ENCODE measurements at regions not wholly inside any gene's neighbourhood (a gene's known extent, or its start where the extent isn't known, plus 50 kb on each side); places are given as distances from the start of the nearest gene placed in this dataset.

DNA sequence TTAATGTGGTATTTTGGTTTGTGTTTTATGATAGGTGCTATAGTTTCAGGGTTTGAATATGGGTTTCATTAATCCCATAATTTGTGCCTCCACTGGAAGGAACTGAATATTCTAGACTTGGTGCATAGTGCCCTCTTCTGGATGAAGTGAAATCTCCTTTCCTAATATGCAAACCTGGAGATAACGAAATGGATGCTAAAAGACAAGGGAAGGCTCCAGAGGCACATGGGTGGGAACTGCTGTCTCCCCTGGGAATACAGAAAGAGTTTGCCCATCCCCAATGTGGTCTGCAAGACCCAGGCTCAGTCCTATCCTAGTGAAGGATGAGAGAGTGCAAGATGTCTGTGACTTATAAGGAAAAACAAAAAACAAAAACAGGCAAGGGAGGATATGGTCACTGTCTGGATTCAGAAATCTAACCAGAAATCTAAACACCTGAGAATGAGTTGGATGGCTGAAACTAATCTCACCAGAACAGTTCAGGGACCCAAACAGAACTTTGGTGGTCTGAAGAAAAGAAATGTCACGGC lies 142.3 kb upstream of the TMPO start:
- no peaks in the 10 kb centered on the region for H3K4me1 ChIP-seq (ENCODE audit: control insufficient read depth, insufficient read depth, low read length, unreplicated experiment)
- H3K27ac ChIP-seq (ENCODE audit: low read depth, low read length) = no peak overlapping the region
- peaks cover 62% of the 10 kb centered on the region for H3K27me3 ChIP-seq (ENCODE audit: insufficient read depth, low read length)
- H3K36me3 ChIP-seq (ENCODE audit: insufficient read depth, low read length) = no peaks in the 10 kb centered on the region
- no peak overlapping the region for H3K4me3 ChIP-seq (ENCODE audit: low read depth, low read length)
- no peaks in the 10 kb centered on the region for H3K79me2 ChIP-seq (ENCODE audit: control insufficient read depth, insufficient read depth, low read length, unreplicated experiment)
- H2AFZ ChIP-seq (ENCODE audit: low read length, unreplicated experiment) = no peak overlapping the region

DNA sequence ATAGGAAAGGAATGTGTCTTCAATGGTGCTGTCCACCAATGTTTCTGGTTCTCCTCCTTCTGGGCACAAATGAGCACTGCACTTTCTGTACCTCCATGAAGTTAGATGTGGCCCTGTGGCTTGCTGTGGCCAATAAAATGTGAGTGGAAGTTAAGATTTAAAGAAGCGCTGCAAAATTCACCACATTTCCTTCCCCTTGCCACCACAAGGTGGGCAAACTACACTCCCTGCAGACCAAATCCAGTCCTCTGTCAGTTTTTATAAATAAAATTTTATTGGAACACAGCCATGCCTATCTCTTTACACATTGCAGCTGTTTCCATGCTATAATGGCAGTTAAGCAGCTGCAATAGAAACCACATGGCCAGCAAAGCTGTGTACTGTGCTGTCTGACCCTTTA lies 141.4 kb upstream of the TMPO start:
- peaks cover 65% of the 10 kb centered on the region for H3K27me3 ChIP-seq (ENCODE audit: insufficient read depth, low read length)
- no peak overlapping the region for H3K4me3 ChIP-seq (ENCODE audit: low read depth, low read length)
- H3K4me1 ChIP-seq (ENCODE audit: control insufficient read depth, insufficient read depth, low read length, unreplicated experiment) = no peaks in the 10 kb centered on the region
- H3K79me2 ChIP-seq (ENCODE audit: control insufficient read depth, insufficient read depth, low read length, unreplicated experiment) = no peaks in the 10 kb centered on the region
- no peaks in the 10 kb centered on the region for H3K36me3 ChIP-seq (ENCODE audit: insufficient read depth, low read length)
- no peak overlapping the region for H2AFZ ChIP-seq (ENCODE audit: low read length, unreplicated experiment)
- no peak overlapping the region for H3K27ac ChIP-seq (ENCODE audit: low read depth, low read length)

DNA sequence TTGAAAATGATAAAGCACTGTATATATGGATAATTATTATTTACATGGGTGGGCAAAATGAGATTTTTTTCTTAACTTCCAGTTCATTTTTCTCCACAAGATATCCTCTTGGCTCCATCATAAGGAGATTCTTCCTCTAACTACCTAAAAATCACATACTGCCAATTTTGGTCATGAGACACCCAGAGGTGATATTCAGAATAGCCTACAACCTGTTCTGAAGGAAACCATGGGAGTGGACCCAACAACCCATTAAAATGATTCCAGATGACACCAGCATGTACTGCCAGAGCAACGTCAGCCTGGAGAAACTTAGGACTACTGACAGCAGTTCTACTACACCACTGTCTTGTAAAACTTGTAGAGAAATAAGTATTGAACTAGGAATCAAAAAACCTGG lies 136.3 kb upstream of the TMPO start:
- Histone ChIP-seq H3K36me3 (ENCODE audit: insufficient read depth, low read length) (no peaks in the 10 kb centered on the region), H3K4me3 (ENCODE audit: low read depth, low read length) (no peak overlapping the region), H3K4me1 (ENCODE audit: control insufficient read depth, insufficient read depth, low read length, unreplicated experiment) (no peaks in the 10 kb centered on the region), H3K27ac (ENCODE audit: low read depth, low read length) (no peak overlapping the region), H3K79me2 (ENCODE audit: control insufficient read depth, insufficient read depth, low read length, unreplicated experiment) (no peaks in the 10 kb centered on the region), H2AFZ (ENCODE audit: low read length, unreplicated experiment) (no peak overlapping the region), H3K27me3 (ENCODE audit: insufficient read depth, low read length) (peaks cover 71% of the 10 kb centered on the region)

DNA sequence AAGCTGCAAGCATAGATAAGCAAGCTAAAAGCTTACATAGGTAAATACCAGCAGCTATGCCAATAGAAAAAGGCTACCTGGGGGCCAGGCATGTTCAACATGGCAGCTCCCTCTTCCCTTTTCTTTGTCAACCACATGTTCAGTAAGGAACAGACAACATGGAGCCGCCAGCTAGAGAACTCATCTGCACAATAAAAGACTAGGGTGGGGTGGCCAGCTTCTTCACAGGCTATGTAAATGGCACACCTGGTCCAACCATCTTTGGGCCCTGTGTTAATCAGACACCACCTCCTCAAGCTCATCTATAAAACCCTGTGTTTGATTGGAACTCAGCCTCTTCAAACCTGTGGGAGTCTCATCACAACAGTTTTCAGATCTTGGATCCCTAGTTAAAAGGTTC lies 129.7 kb upstream of the TMPO start:
- H3K4me1 ChIP-seq (ENCODE audit: control insufficient read depth, insufficient read depth, low read length, unreplicated experiment) = no peaks in the 10 kb centered on the region
- peaks cover 60% of the 10 kb centered on the region for H3K27me3 ChIP-seq (ENCODE audit: insufficient read depth, low read length)
- H3K4me3 ChIP-seq (ENCODE audit: low read depth, low read length) = no peak overlapping the region
- no peaks in the 10 kb centered on the region for H3K79me2 ChIP-seq (ENCODE audit: control insufficient read depth, insufficient read depth, low read length, unreplicated experiment)
- no peak overlapping the region for H3K27ac ChIP-seq (ENCODE audit: low read depth, low read length)
- no peak overlapping the region for H2AFZ ChIP-seq (ENCODE audit: low read length, unreplicated experiment)
- H3K36me3 ChIP-seq (ENCODE audit: insufficient read depth, low read length) = no peaks in the 10 kb centered on the region

DNA sequence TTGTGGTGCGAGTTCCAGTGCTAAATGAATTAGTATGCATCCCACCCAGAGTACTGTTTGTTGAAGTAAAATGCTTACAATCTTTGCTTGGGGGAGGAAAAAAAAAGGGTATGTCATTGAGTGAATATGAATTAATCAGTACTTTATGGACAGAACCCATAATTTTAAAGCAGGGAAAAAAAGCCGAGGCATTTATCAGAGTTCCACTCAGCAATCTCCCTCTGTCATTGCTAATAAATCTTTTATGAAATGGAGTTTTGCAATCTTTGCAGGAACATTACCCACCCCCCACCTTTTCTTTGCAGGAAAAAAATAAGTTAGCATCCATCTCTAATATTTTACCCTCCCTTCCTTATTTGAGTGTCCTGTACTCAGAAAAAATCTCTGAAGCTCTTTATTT lies 127.9 kb upstream of the TMPO start:
- H3K4me1 ChIP-seq (ENCODE audit: control insufficient read depth, insufficient read depth, low read length, unreplicated experiment) = no peaks in the 10 kb centered on the region
- H3K4me3 ChIP-seq (ENCODE audit: low read depth, low read length) = no peak overlapping the region
- H3K27ac ChIP-seq (ENCODE audit: low read depth, low read length) = no peak overlapping the region
- H3K27me3 ChIP-seq (ENCODE audit: insufficient read depth, low read length) = peaks cover 65% of the 10 kb centered on the region
- H2AFZ ChIP-seq (ENCODE audit: low read length, unreplicated experiment) = no peak overlapping the region
- no peaks in the 10 kb centered on the region for H3K79me2 ChIP-seq (ENCODE audit: control insufficient read depth, insufficient read depth, low read length, unreplicated experiment)
- H3K36me3 ChIP-seq (ENCODE audit: insufficient read depth, low read length) = no peaks in the 10 kb centered on the region

DNA sequence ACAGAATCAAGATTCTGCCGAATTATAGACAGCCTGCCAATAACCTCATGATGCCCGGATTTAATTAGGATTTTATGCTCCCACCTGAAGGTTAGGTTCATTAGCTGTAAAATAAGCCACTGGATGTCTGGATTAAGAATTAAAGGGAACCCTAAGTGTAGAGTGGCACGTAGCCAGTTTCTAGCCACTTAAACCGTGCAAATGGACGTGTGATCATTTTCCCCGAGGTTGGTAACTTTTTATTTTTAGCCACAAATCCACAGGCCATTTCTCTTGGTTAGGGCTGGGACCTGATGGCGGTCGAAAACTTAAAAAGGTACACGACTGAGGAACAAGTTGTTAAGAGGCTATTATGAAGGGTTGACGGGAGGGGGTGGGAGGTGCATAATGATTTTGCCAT lies 127.3 kb upstream of the TMPO start:
- H2AFZ ChIP-seq (ENCODE audit: low read length, unreplicated experiment) = no peak overlapping the region
- peaks cover 71% of the 10 kb centered on the region for H3K27me3 ChIP-seq (ENCODE audit: insufficient read depth, low read length)
- no peak overlapping the region for H3K4me3 ChIP-seq (ENCODE audit: low read depth, low read length)
- no peaks in the 10 kb centered on the region for H3K79me2 ChIP-seq (ENCODE audit: control insufficient read depth, insufficient read depth, low read length, unreplicated experiment)
- no peak overlapping the region for H3K27ac ChIP-seq (ENCODE audit: low read depth, low read length)
- H3K36me3 ChIP-seq (ENCODE audit: insufficient read depth, low read length) = no peaks in the 10 kb centered on the region
- H3K4me1 ChIP-seq (ENCODE audit: control insufficient read depth, insufficient read depth, low read length, unreplicated experiment) = no peaks in the 10 kb centered on the region

DNA sequence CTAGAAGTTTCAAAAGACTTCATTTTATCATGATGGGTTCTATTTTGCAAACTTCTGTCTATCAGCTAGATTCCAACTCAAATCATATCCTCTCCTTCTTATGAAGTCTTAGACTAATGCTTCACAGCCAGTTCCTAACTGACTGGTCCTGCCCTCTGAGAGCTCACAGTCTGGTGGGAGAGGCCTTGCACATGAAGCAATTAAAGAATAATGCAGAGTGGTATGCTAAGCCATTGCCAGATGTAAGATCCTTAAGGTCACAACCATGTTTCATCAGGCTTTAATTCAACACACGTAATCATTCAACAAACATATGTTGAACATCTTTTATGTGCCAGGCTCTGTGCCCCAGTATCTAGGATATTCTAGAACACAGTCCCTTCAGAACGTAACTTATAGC lies 125.8 kb upstream of the TMPO start:
- no peaks in the 10 kb centered on the region for H3K4me1 ChIP-seq (ENCODE audit: control insufficient read depth, insufficient read depth, low read length, unreplicated experiment)

DNA sequence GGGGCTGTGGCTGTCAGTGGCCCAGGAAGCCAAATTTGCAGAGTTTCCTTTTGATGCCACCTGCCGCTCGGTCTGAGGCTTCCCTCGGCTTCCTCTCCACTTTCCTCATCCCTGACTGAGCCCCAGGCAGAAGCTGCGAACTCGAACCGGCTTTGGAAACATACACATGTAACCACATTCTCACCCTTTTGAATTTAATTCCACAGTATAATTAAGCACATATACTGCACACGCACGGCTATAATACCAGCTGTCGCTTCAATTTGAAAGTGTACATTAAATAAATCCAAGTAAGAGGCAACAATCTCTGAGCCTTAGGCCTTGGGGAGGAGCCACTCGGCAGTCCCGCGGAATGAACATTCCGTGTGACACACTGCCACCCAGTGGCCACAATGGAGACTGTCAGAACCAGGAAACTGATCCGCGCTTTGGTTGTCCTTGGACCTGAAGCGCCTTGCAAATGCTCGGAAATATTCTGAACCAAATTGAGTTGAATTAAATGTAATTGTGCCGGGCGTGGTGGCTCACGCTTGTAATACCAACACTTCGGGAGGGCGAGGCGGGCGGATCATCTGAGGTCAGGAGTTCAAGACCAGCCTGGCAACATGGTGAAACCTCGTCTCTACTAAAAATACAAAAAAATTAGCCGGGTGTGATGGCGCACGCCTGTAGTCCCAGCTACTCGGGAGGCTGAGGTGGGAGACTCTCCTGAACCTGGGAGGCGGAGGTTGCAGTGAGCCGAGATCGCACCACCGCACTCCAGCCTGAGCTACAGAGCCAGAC lies 117.9 kb upstream of the TMPO start:
- Histone ChIP-seq H3K27me3 (ENCODE audit: insufficient read depth, low read length) (peaks cover 14% of the 10 kb centered on the region), H3K79me2 (ENCODE audit: control insufficient read depth, insufficient read depth, low read length, unreplicated experiment) (no peaks in the 10 kb centered on the region), H3K36me3 (ENCODE audit: insufficient read depth, low read length) (no peaks in the 10 kb centered on the region), H2AFZ (ENCODE audit: low read length, unreplicated experiment) (peak overlapping the region; percentile 60), H3K27ac (ENCODE audit: low read depth, low read length) (no peak overlapping the region), H3K4me1 (ENCODE audit: control insufficient read depth, insufficient read depth, low read length, unreplicated experiment) (peaks cover 31% of the 10 kb centered on the region), H3K4me3 (ENCODE audit: low read depth, low read length) (peak overlapping the region; percentile 73)

More for the DNA sequence above, 125.8 kb upstream of the TMPO start:
- H3K79me2 ChIP-seq (ENCODE audit: control insufficient read depth, insufficient read depth, low read length, unreplicated experiment) = no peaks in the 10 kb centered on the region
- peaks cover 73% of the 10 kb centered on the region for H3K27me3 ChIP-seq (ENCODE audit: insufficient read depth, low read length)
- no peak overlapping the region for H3K27ac ChIP-seq (ENCODE audit: low read depth, low read length)
- no peak overlapping the region for H3K4me3 ChIP-seq (ENCODE audit: low read depth, low read length)
- H2AFZ ChIP-seq (ENCODE audit: low read length, unreplicated experiment) = no peak overlapping the region
- H3K36me3 ChIP-seq (ENCODE audit: insufficient read depth, low read length) = no peaks in the 10 kb centered on the region

DNA sequence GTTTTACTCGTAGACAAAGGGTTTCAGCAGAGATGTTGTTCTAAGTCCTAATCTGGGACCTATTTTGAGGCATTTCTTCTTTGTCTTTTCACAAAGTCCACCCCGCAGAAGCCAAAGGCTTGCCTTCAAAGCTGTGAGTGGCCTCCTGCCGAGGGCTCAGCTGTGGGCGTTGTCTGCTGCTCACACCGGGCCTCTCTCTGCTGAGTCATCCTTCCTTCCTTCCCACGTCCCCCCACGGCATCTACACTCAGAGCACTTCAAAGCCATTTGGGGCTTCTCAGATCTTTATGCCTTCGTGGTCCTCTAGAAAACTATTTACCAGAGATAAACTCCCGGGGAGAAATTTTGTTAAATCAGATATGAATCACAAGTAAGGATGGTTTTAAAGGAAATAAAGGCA lies 115.9 kb upstream of the TMPO start:
- H3K27ac ChIP-seq (ENCODE audit: low read depth, low read length) = peak overlapping the region; percentile 23
- peaks cover 1% of the 10 kb centered on the region; the same call in 1 of the 2 replicates for H3K27me3 ChIP-seq (ENCODE audit: insufficient read depth, low read length)
- H3K4me3 ChIP-seq (ENCODE audit: low read depth, low read length) = no peak overlapping the region
- H3K4me1 ChIP-seq (ENCODE audit: control insufficient read depth, insufficient read depth, low read length, unreplicated experiment) = peaks cover 35% of the 10 kb centered on the region
- H2AFZ ChIP-seq (ENCODE audit: low read length, unreplicated experiment) = peak overlapping the region; percentile 19
- no peaks in the 10 kb centered on the region for H3K79me2 ChIP-seq (ENCODE audit: control insufficient read depth, insufficient read depth, low read length, unreplicated experiment)
- no peaks in the 10 kb centered on the region for H3K36me3 ChIP-seq (ENCODE audit: insufficient read depth, low read length)

DNA sequence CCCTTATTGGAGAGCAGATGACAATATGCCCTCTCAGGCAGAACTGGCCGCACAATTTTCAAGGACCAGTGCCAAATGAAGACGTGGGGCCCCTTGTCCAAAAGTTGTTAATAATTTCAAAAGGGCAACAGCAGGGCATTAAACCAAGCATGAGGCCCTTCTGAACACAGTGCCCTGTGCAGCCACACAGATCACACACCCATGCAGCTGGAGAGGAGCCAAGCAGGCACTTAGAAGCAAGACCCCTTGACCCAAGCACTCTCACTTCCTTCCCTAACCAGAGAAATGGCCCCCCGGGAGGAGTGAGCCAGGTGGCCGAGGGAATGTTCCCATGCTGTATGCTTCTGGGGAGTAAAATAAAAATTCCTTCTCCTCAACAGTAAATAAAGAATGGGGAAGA lies 114.0 kb upstream of the TMPO start:
- Histone ChIP-seq H3K4me1 (ENCODE audit: control insufficient read depth, insufficient read depth, low read length, unreplicated experiment) (peaks cover 35% of the 10 kb centered on the region), H3K27me3 (ENCODE audit: insufficient read depth, low read length) (no peaks in the 10 kb centered on the region), H3K36me3 (ENCODE audit: insufficient read depth, low read length) (no peaks in the 10 kb centered on the region), H3K27ac (ENCODE audit: low read depth, low read length) (no peak overlapping the region), H3K4me3 (ENCODE audit: low read depth, low read length) (no peak overlapping the region), H2AFZ (ENCODE audit: low read length, unreplicated experiment) (no peak overlapping the region), H3K79me2 (ENCODE audit: control insufficient read depth, insufficient read depth, low read length, unreplicated experiment) (no peaks in the 10 kb centered on the region)

DNA sequence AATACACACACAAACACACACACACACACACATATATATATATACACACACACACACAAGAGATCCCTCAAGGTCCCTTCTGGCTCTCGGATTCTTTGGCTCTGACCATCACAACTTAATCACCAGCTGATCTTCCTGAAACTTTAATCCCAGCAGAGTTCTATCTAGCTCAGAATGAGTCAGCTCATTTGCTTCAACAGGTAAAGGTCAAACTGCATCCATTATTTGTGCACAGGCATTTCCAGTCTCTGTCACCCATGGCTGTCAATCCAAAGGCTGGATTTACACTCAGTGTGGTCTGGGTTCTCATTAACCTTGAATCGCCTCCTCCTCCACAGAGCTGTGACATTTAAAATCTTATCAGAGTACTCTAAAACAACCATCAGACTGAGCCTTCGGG lies 113.3 kb upstream of the TMPO start:
- H3K36me3 ChIP-seq (ENCODE audit: insufficient read depth, low read length) = no peaks in the 10 kb centered on the region
- H2AFZ ChIP-seq (ENCODE audit: low read length, unreplicated experiment) = no peak overlapping the region
- H3K4me1 ChIP-seq (ENCODE audit: control insufficient read depth, insufficient read depth, low read length, unreplicated experiment) = peaks cover 35% of the 10 kb centered on the region
- H3K4me3 ChIP-seq (ENCODE audit: low read depth, low read length) = no peak overlapping the region
- no peaks in the 10 kb centered on the region for H3K27me3 ChIP-seq (ENCODE audit: insufficient read depth, low read length)
- no peaks in the 10 kb centered on the region for H3K79me2 ChIP-seq (ENCODE audit: control insufficient read depth, insufficient read depth, low read length, unreplicated experiment)
- peak overlapping the region; percentile 18; the same call in 1 of the 2 replicates for H3K27ac ChIP-seq (ENCODE audit: low read depth, low read length)
